Gastroesophageal sphincter (tissue), 3 donors: ENCODE measurements at regions not wholly inside any gene's neighbourhood (a gene's known extent, or its start where the extent isn't known, plus 50 kb on each side); places are given as distances from the start of the nearest gene placed in this dataset.

ENCODE experiments used
- CTCF ChIP-seq, 4 experiments: fragments of 200-600 bp in 2 of 4; fragments of 450-650 bp in 2 of 4; sonication (generic) in 1 of 4; IDR thresholded peaks; one replicate each; pipeline ENCODE4 v1.5.1; 2017 to 2019; ENCODE audit warnings: antibody characterized with exemption in 4 of 4, mild to moderate bottlenecking in 2 of 4, moderate library complexity in 2 of 4
- POLR2A ChIP-seq, 2 donors: fragments of 450-650 bp; IDR thresholded peaks; one replicate each; pipeline ENCODE4 v1.6.1; 2017; ENCODE audit warnings: antibody characterized with exemption in 2 of 2, mild to moderate bottlenecking in 2 of 2, moderate library complexity in 1 of 2

GRCh38 chr2:22947741-22948140, 437.2 kb upstream of the KLHL29 start:
- TF ChIP-seq CTCF (IDR thresholded peaks at IDR 0.05) (no peak), POLR2A (IDR thresholded peaks at IDR 0.05) (no peak)
